NCI-H446 (cell line): ENCODE measurements at regions not wholly inside any gene's neighbourhood (a gene's known extent, or its start where the extent isn't known, plus 50 kb on each side); places are given as distances from the start of the nearest gene placed in this dataset.

ENCODE experiments used
- DNase-seq, 2 experiments: peaks; one replicate each; lab custom pipeline; 2025; lab: John Stamatoyannopoulos, UW

- no peak for DNase-seq
These were observed 222.5 kb upstream of the KIRREL3 start for GRCh38 chr11:127223026-127223425.

GRCh38 chr11:127219704-127220103 lies 219.1 kb upstream of the KIRREL3 start:
- no peak for DNase-seq

- no peak for DNase-seq
These were observed 217.7 kb upstream of the KIRREL3 start for GRCh38 chr11:127218275-127218608.

- DNase-seq = no peak
These were observed 217.1 kb upstream of the KIRREL3 start for GRCh38 chr11:127217452-127218274.

GRCh38 chr11:127205688-127206217 lies 205.2 kb upstream of the KIRREL3 start:
- DNase-seq = no peak

- DNase-seq = no peak
These were observed 202.9 kb upstream of the KIRREL3 start for GRCh38 chr11:127203490-127203889.

GRCh38 chr11:127202105-127202504 lies 201.5 kb upstream of the KIRREL3 start:
- DNase-seq = no peak

- no peak for DNase-seq
These were observed 198.8 kb upstream of the KIRREL3 start for GRCh38 chr11:127199306-127199801.

- DNase-seq = no peak
These were observed 195.0 kb upstream of the KIRREL3 start for GRCh38 chr11:127195501-127196120.

GRCh38 chr11:127194521-127194920 lies 194.0 kb upstream of the KIRREL3 start:
- DNase-seq = no peak

GRCh38 chr11:127193950-127194349 lies 193.4 kb upstream of the KIRREL3 start:
- DNase-seq = no peak

- DNase-seq = no peak
These were observed 191.1 kb upstream of the KIRREL3 start for GRCh38 chr11:127191689-127192088.

- no peak for DNase-seq
These were observed 190.7 kb upstream of the KIRREL3 start for GRCh38 chr11:127191261-127191660.

- DNase-seq = no peak
These were observed 182.1 kb upstream of the KIRREL3 start for GRCh38 chr11:127182586-127183203.

- DNase-seq = no peak
These were observed 156.7 kb upstream of the KIRREL3 start for GRCh38 chr11:127157225-127157624.

- no peak for DNase-seq
These were observed 148.8 kb upstream of the KIRREL3 start for GRCh38 chr11:127149410-127149809.

- DNase-seq = no peak
These were observed 142.7 kb upstream of the KIRREL3 start for GRCh38 chr11:127143251-127143650.

- DNase-seq = no peak
These were observed 138.0 kb upstream of the KIRREL3 start for GRCh38 chr11:127138613-127139012.

- no peak for DNase-seq
These were observed 137.3 kb upstream of the KIRREL3 start for GRCh38 chr11:127137771-127138280.

GRCh38 chr11:127136438-127136837 lies 135.9 kb upstream of the KIRREL3 start:
- no peak for DNase-seq

- DNase-seq = no peak
These were observed 134.7 kb upstream of the KIRREL3 start for GRCh38 chr11:127135256-127135655.

- DNase-seq = no peak
These were observed 132.5 kb upstream of the KIRREL3 start for GRCh38 chr11:127133061-127133460.

- DNase-seq = no peak
These were observed 129.8 kb upstream of the KIRREL3 start for GRCh38 chr11:127130321-127130720.
